ENCODE measurements at regions not wholly inside any gene's neighbourhood (a gene's known extent, or its start where the extent isn't known, plus 50 kb on each side); places are given as distances from the start of the nearest gene placed in this dataset.

DNA sequence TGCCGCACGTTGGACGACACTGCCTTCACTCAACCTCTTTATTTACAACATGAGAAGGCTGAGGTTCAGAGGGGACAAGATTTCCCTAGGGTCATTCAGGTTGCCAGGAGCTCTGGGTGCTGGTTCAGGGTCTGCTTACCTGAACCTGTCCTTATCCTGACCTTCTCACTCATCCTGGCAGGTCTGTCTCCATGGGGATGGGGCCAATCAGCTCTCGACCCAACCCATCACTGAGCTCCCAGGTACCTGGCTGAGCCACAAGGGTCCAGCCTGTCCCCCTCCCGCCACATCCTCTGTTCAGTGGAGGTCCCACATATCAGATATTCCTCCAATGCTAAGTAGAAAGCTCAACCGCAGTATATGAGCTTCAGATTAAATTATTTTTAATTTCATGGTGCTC is 225.6 kb downstream of the ANKRD60 start:
- H3K27me3 ChIP-seq (ENCODE audit: control insufficient read depth, extremely low read depth, insufficient read depth, low read length) = peaks cover 9% of the 10 kb centered on the region
- H3K27ac ChIP-seq (ENCODE audit: control insufficient read depth, insufficient read depth, low read length) = no peak overlapping the region
- no peak overlapping the region for H2AFZ ChIP-seq (ENCODE audit: control insufficient read depth, low read length)
- H3K4me3 ChIP-seq (ENCODE audit: control insufficient read depth in 2 of 3, extremely low read depth in 1 of 3, insufficient read depth in 2 of 3, low read depth in 1 of 3, low read length in 3 of 3) = no peak overlapping the region
- no peaks in the 10 kb centered on the region for H3K9me1 ChIP-seq (ENCODE audit: control insufficient read depth, extremely low read depth, insufficient read depth, low read length)
- no peaks in the 10 kb centered on the region for H3K79me2 ChIP-seq (ENCODE audit: control insufficient read depth, insufficient read depth, low read length)
- no peak for DNase-seq (ENCODE audit: low read depth, low spot score)
- TF ChIP-seq, protein P1, sequence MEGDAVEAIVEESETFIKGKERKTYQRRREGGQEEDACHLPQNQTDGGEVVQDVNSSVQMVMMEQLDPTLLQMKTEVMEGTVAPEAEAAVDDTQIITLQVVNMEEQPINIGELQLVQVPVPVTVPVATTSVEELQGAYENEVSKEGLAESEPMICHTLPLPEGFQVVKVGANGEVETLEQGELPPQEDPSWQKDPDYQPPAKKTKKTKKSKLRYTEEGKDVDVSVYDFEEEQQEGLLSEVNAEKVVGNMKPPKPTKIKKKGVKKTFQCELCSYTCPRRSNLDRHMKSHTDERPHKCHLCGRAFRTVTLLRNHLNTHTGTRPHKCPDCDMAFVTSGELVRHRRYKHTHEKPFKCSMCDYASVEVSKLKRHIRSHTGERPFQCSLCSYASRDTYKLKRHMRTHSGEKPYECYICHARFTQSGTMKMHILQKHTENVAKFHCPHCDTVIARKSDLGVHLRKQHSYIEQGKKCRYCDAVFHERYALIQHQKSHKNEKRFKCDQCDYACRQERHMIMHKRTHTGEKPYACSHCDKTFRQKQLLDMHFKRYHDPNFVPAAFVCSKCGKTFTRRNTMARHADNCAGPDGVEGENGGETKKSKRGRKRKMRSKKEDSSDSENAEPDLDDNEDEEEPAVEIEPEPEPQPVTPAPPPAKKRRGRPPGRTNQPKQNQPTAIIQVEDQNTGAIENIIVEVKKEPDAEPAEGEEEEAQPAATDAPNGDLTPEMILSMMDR (optimal IDR thresholded peaks at IDR 0.05 in 1 of 3, IDR thresholded peaks at IDR 0.05 in 1 of 3, conservative IDR thresholded peaks at IDR 0.05 in 1 of 3; ENCODE audit: extremely low read depth in 1 of 3, insufficient read depth in 2 of 3, low read length in 3 of 3) = no peak
- no peak for TF ChIP-seq EZH2 (IDR thresholded peaks at IDR 0.05; ENCODE audit: low read length)
- H3K4me2 ChIP-seq (ENCODE audit: control insufficient read depth, extremely low read depth, insufficient read depth, low read depth, low read length) = no peak overlapping the region
- H4K20me1 ChIP-seq (ENCODE audit: control insufficient read depth, extremely low read depth, insufficient read depth, low read length) = no peaks in the 10 kb centered on the region
- FAIRE-seq = no peak
- H3K4me1 ChIP-seq (ENCODE audit: control insufficient read depth, extremely low read depth, insufficient read depth, low read length) = peaks cover 3% of the 10 kb centered on the region
- H3K36me3 ChIP-seq (ENCODE audit: control insufficient read depth in 2 of 2, extremely low read depth in 1 of 2, insufficient read depth in 2 of 2, low read length in 2 of 2) = no peaks in the 10 kb centered on the region
- no peaks in the 10 kb centered on the region for H3K9me3 ChIP-seq (ENCODE audit: control insufficient read depth, low read depth, low read length)
- H3K9ac ChIP-seq (ENCODE audit: control insufficient read depth, extremely low read depth, insufficient read depth, low read length) = no peak overlapping the region
- dilution Hi-C loops (cut with MboI; ENCODE audit: extremely low pct_ligation_motif_present, low sequenced_read_pairs) = no loop called here

DNA sequence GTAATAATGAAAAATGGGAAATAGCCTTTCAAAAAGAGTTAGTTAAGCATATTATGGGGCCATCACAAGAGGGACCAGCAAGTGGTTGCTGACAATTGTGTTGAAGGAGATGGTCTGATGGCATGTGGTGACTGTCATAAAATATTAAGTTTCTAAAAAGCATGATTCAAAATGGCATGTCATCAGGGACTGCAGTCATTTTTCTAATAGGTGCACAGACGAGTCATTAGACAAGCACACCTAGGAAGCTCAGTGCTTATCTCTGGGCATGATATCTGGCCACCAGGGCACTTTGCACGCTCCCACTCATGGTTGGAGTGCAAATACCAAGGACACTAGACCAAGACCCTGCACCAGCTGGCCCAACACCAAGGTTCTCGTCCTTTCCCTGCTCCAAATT is 226.5 kb downstream of the ANKRD60 start:
- DNase-seq (ENCODE audit: low read depth, low spot score) (no peak), FAIRE-seq (no peak)
- dilution Hi-C loops (cut with MboI; ENCODE audit: extremely low pct_ligation_motif_present, low sequenced_read_pairs) = no loop called here
- Histone ChIP-seq H2AFZ (ENCODE audit: control insufficient read depth, low read length) (no peak overlapping the region), H3K27ac (ENCODE audit: control insufficient read depth, insufficient read depth, low read length) (no peak overlapping the region), H3K9ac (ENCODE audit: control insufficient read depth, extremely low read depth, insufficient read depth, low read length) (no peak overlapping the region), H3K36me3 (ENCODE audit: control insufficient read depth in 2 of 2, extremely low read depth in 1 of 2, insufficient read depth in 2 of 2, low read length in 2 of 2) (no peaks in the 10 kb centered on the region), H3K4me1 (ENCODE audit: control insufficient read depth, extremely low read depth, insufficient read depth, low read length) (peaks cover 9% of the 10 kb centered on the region), H3K79me2 (ENCODE audit: control insufficient read depth, insufficient read depth, low read length) (no peaks in the 10 kb centered on the region), H3K4me2 (ENCODE audit: control insufficient read depth, extremely low read depth, insufficient read depth, low read depth, low read length) (no peak overlapping the region), H3K4me3 (ENCODE audit: control insufficient read depth in 2 of 3, extremely low read depth in 1 of 3, insufficient read depth in 2 of 3, low read depth in 1 of 3, low read length in 3 of 3) (no peak overlapping the region), H3K9me1 (ENCODE audit: control insufficient read depth, extremely low read depth, insufficient read depth, low read length) (no peaks in the 10 kb centered on the region), H4K20me1 (ENCODE audit: control insufficient read depth, extremely low read depth, insufficient read depth, low read length) (no peaks in the 10 kb centered on the region), H3K27me3 (ENCODE audit: control insufficient read depth, extremely low read depth, insufficient read depth, low read length) (peaks cover 9% of the 10 kb centered on the region), H3K9me3 (ENCODE audit: control insufficient read depth, low read depth, low read length) (no peaks in the 10 kb centered on the region)
- TF ChIP-seq, protein P1 (optimal IDR thresholded peaks at IDR 0.05 in 1 of 3, IDR thresholded peaks at IDR 0.05 in 1 of 3, conservative IDR thresholded peaks at IDR 0.05 in 1 of 3; ENCODE audit: extremely low read depth in 1 of 3, insufficient read depth in 2 of 3, low read length in 3 of 3) = no peak
- TF ChIP-seq EZH2 (IDR thresholded peaks at IDR 0.05; ENCODE audit: low read length) = no peak
